Activated naive CD4-positive, alpha-beta T cell treated with anti-CD3 and anti-CD28 coated beads for 36 hours (primary cell): ENCODE measurements at regions not wholly inside any gene's neighbourhood (a gene's known extent, or its start where the extent isn't known, plus 50 kb on each side); places are given as distances from the start of the nearest gene placed in this dataset.

ENCODE experiments used
- CTCF ChIA-PET: fragments of 350-600 bp; sonication (Branson Sonifier 250); formaldehyde crosslinking; loops from one replicate; lab custom pipeline; 2021; ENCODE audit warnings: antibody characterized with exemption; lab: Charles Lee
- DNase-seq: peaks from one replicate; pipeline ENCODE4 v3.0.0-alpha.2; 2020
- H3K27ac Mint-ChIP-seq: one replicate; pipeline ENCODE4 v1.8.0; 2021; ENCODE audit warnings: mild to moderate bottlenecking, mixed read lengths
- H3K27me3 Mint-ChIP-seq: one replicate; pipeline ENCODE4 v1.8.0; 2021; ENCODE audit warnings: low read depth, mixed read lengths
- H3K36me3 Mint-ChIP-seq: one replicate; pipeline ENCODE4 v1.8.0; 2021; ENCODE audit warnings: low read depth, mixed read lengths
- H3K4me1 Mint-ChIP-seq: one replicate; pipeline ENCODE4 v1.8.0; 2021; ENCODE audit warnings: low read depth, mixed read lengths
- H3K4me3 Mint-ChIP-seq: one replicate; pipeline ENCODE4 v1.8.0; 2021; ENCODE audit warnings: mild to moderate bottlenecking, moderate library complexity, mixed read lengths
- H3K9me3 Mint-ChIP-seq: one replicate; pipeline ENCODE4 v1.8.0; 2021; ENCODE audit warnings: mixed read lengths
- intact Hi-C: fragments of 100-400 bp; cut with micrococcal nuclease; formaldehyde crosslinking; loops from one replicate; pipeline ENCODE4 v1.15.1; 2023

DNA sequence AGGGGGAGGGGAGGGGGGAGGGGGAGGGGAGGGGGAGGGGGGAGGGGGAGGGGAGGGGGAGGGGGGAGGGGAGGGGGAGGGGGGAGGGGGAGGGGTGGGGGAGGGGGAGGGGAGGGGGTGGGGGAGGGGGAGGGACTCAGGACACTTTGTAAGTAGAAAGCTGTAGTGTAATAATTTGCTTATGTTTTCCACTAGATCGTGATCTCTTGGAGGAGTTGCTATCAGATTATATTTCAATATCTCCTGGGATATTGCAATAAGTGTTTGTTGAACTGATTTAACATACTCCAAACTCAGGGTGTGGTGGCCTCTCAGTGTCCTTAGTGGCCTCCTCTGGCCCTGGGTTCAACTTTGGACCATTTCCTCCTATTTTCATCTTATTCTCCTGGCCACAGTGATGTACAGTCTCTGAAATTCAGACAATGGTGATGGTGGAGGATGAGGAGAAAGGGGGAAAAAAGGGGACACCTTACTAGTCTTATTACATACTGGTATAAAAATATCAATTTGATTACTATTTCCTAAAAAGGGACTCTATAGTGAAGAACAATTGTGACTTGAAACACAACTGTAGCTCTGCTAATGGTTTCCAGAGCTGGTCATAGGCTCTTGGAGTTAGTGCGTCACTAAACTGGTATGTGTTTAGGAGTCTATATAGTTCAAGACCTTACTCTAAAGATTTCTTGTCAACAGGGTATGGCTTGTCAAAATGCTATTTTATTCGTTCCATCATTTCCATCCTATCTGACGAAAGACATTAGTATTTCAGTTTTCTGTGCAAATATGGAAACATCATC is 89.6 kb downstream of the DDX1 start:
- no peak overlapping the region for H3K4me3 Mint-ChIP-seq
- no peaks in the 10 kb centered on the region for H3K4me1 Mint-ChIP-seq
- CTCF ChIA-PET, result interaction anchor here (0.5 kb wide), 1 partner anchor 127 kb away, joined by 3 read pairs; no protein-coding TSS in a partner anchor
- DNase-seq, result no peak
- intact Hi-C loops, result no loop called here
- H3K27ac Mint-ChIP-seq, result no peak overlapping the region
- H3K27me3 Mint-ChIP-seq, result no peaks in the 10 kb centered on the region
- no peaks in the 10 kb centered on the region for H3K36me3 Mint-ChIP-seq
- H3K9me3 Mint-ChIP-seq, result peaks cover 3% of the 10 kb centered on the region

GRCh38 chr2:15682354-15682753 is 90.7 kb downstream of the DDX1 start:
- intact Hi-C loops, result no loop called here
- H3K4me1 Mint-ChIP-seq, result no peaks in the 10 kb centered on the region

DNA sequence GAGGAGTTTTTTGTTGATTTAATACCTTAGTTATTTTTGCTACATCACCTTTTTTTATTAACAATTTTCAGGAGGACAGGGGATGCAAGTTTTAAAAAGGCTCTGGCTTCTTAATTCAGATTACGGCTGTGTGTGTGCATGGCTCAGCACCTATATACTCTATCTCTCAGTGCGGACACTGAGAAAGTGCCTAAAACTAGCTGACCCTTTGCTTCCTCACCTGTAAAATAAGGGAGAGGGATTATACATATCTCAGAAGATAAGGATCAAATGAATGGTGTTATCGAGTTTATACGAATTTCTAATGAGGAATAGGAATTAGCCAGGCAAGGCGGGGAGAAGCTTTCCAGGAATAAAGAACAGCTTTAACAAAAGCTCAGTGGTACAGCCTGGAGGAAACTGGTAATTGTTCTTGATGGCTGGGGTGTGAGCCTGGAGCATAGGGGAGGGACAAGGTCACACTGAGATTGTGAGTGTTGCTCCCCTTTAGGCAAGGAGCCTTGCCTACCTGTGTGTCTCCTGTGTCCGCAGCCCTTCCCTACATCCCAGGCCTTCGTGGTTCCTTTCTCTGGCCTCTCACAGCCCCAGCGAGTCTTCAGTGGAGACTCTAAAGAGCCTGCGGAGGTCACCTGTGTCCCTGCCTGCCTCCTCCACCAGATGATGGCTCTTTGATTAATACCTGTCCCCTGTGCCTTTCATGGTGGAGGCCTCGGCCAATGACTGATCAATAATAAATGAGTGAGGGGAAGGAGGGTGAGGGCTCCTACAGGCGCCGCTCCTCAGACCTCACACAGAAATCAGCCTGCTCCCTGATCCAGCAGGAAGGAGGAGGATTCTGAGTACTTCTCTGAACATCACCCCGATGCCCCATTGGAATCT is 92.7 kb downstream of the DDX1 start:
- Mint-ChIP-seq H3K4me3 (no peak overlapping the region), H3K27me3 (peaks cover 7% of the 10 kb centered on the region), H3K9me3 (peaks cover 3% of the 10 kb centered on the region), H3K27ac (no peak overlapping the region), H3K4me1 (no peaks in the 10 kb centered on the region), H3K36me3 (no peaks in the 10 kb centered on the region)
- DNase-seq, result no peak
- CTCF ChIA-PET, result no interaction called here
- intact Hi-C loops, result no loop called here

More at GRCh38 chr2:15682354-15682753, 90.7 kb downstream of the DDX1 start:
- no peak overlapping the region for H3K4me3 Mint-ChIP-seq
- CTCF ChIA-PET, result no interaction called here
- H3K36me3 Mint-ChIP-seq, result no peaks in the 10 kb centered on the region
- H3K27me3 Mint-ChIP-seq, result peaks cover under 1% of the 10 kb centered on the region
- no peak overlapping the region for H3K27ac Mint-ChIP-seq
- DNase-seq, result no peak
- H3K9me3 Mint-ChIP-seq, result peaks cover 3% of the 10 kb centered on the region

DNA sequence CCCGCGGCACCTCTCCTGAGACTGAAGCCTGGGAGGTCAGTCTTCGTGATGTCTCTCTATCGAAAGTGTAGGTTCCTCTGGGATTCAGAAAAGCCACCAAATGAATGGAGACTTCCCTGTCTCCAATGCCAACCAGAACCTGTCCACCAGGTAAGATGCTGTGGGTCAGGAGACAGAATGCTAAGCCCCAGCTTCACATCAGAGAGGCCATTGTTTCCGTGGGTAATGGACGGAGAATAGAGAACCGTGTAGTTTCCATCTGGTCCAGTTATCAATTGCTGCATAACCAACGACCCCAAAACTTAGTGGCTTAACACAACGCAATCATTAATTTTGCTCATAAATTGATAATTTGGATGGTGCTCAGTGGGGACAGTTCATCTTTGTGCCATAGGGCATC is 93.5 kb downstream of the DDX1 start:
- intact Hi-C loops, result no loop called here
- Mint-ChIP-seq H3K9me3 (no peaks in the 10 kb centered on the region), H3K36me3 (no peaks in the 10 kb centered on the region), H3K27ac (no peak overlapping the region), H3K27me3 (peaks cover 11% of the 10 kb centered on the region), H3K4me1 (no peaks in the 10 kb centered on the region), H3K4me3 (no peak overlapping the region)
- CTCF ChIA-PET, result no interaction called here
- no peak for DNase-seq

GRCh38 chr2:15686643-15687042 is 95.0 kb downstream of the DDX1 start:
- H3K4me3 Mint-ChIP-seq, result no peak overlapping the region
- no peaks in the 10 kb centered on the region for H3K36me3 Mint-ChIP-seq
- H3K4me1 Mint-ChIP-seq, result no peaks in the 10 kb centered on the region
- intact Hi-C loops, result no loop called here
- H3K27ac Mint-ChIP-seq, result no peak overlapping the region
- H3K27me3 Mint-ChIP-seq, result peaks cover 11% of the 10 kb centered on the region
- no peak for DNase-seq
- H3K9me3 Mint-ChIP-seq, result no peaks in the 10 kb centered on the region
- CTCF ChIA-PET, result no interaction called here

DNA sequence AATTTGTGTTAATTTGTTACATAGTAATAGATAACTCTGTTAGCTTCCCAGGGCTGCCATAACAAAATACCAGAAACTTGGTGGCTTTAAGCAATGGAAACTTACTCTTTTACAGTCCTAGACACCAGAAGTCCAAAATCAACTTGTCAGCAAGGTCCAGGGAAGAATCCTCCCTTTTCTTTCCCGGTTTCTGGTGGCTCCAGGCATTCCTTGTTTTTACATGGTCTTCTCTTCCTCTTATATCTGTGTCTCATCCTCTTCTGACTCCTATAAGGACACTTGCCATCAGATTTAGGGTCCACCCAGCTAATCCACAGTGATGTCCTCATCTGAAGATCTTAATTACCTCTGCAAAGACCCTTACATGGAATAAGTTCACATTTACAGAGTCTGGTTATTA is 95.6 kb downstream of the DDX1 start:
- CTCF ChIA-PET, result no interaction called here
- no peaks in the 10 kb centered on the region for H3K36me3 Mint-ChIP-seq
- no peak for DNase-seq
- H3K27me3 Mint-ChIP-seq, result peaks cover 11% of the 10 kb centered on the region
- no peak overlapping the region for H3K4me3 Mint-ChIP-seq
- intact Hi-C loops, result no loop called here
- no peaks in the 10 kb centered on the region for H3K4me1 Mint-ChIP-seq
- H3K9me3 Mint-ChIP-seq, result no peaks in the 10 kb centered on the region
- H3K27ac Mint-ChIP-seq, result no peak overlapping the region

DNA sequence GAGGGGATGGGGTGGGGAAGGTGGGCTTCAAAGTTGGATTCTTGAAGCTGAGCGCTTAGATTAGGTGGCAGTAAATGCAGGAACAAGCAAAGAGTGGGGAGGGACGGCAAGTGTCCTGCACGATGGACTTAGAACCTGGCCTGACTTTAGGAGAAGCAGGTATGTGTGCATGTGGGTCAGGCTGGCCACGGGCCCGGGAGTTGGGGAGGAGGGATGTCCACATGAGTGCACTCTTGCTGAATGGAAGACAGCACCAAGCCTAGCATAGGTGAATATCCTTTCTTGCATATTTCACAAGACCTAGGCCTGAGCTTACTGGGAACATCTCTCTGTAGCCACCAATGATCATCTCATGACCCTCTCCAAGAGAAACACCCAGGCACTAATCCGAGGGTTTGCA is 96.1 kb downstream of the DDX1 start:
- Mint-ChIP-seq H3K4me3 (no peak overlapping the region), H3K36me3 (no peaks in the 10 kb centered on the region), H3K27me3 (peaks cover 11% of the 10 kb centered on the region), H3K27ac (no peak overlapping the region), H3K9me3 (no peaks in the 10 kb centered on the region), H3K4me1 (no peaks in the 10 kb centered on the region)
- CTCF ChIA-PET, result interaction anchor here (0.8 kb wide), 1 partner anchor 838 kb away, joined by 3 read pairs; no protein-coding TSS in a partner anchor
- intact Hi-C loops, result no loop called here
- no peak for DNase-seq

DNA sequence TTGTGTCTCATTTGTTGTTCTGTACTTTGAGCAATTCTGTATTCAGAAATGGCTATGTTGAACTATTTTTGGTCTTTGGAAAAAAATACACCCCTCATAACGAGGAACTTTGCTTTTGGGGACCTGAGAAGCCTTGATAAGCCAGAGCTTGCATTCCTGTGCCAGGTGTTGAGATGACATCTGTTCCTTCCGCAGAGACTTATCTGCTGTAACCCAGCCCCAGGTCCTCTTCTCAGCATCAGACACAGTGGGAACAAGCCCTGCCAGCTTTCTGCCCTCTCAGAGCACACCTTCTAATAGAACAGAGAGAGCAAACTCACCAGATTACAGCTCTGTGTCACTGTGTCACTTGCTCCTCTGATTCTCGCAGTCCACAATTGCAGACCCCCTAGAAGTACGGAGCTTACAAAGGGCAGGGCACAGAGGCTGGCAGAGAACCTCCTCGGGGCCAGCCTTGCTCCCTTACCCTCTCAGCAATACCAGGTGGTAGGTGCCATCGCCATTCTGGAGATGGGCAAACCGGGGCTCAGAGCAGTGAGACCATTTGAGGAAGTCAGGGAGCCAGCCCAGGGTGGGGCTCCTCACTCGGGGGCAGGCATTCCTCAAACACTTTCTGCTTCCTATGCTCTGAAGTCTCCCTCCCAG is 97.4 kb downstream of the DDX1 start:
- Mint-ChIP-seq H3K27ac (no peak overlapping the region), H3K27me3 (peaks cover 11% of the 10 kb centered on the region), H3K36me3 (no peaks in the 10 kb centered on the region), H3K4me3 (no peak overlapping the region), H3K4me1 (no peaks in the 10 kb centered on the region), H3K9me3 (no peaks in the 10 kb centered on the region)
- CTCF ChIA-PET, result no interaction called here
- intact Hi-C loops, result no loop called here
- no peak for DNase-seq

- CTCF ChIA-PET, result no interaction called here
- Mint-ChIP-seq H3K4me1 (no peaks in the 10 kb centered on the region), H3K9me3 (no peaks in the 10 kb centered on the region), H3K36me3 (no peaks in the 10 kb centered on the region), H3K27me3 (peaks cover 11% of the 10 kb centered on the region), H3K27ac (no peak overlapping the region), H3K4me3 (no peak overlapping the region)
- intact Hi-C loops, result no loop called here
- no peak for DNase-seq
Measured at GRCh38 chr2:15689654-15690053, 98.0 kb downstream of the DDX1 start.

DNA sequence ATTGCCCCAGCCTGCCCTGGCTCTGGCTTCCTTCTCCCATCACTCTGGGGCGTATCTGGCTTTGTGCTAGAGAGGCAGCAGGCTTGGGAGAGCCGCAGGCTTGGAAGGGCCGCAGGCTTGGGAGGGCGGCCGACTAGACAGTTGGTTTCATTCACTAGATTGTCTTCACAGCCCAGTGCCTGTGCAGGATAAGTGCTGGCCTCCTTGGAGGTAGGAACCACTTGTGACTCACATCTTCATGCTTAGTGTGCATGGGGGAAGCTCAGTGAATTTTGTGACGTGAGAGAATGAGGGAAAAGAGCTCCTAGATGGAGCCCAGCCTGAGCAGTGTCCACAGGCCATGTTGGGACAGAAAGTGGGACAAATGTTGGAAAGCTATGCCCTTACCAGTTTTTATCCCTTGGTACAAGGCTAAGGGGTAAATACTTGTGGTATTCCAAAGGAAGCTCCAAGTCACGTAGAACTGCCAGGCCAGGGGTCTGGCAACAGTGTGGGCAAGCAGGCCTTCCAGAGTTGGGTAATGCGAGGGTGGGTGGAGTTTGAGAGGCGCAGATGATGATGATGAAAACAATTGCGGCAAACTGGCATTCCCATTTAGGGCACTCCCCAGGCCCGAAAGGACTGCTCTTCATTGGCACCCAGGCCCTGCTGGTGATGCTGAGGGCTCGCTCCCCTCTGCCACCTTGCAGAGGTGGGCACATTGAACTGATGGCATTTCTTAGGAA is 100.1 kb downstream of the DDX1 start:
- H3K9me3 Mint-ChIP-seq, result no peaks in the 10 kb centered on the region
- no peak overlapping the region for H3K4me3 Mint-ChIP-seq
- intact Hi-C loops, result no loop called here
- DNase-seq, result no peak
- peaks cover 11% of the 10 kb centered on the region for H3K27me3 Mint-ChIP-seq
- CTCF ChIA-PET, result interaction anchor here (0.6 kb wide), 1 partner anchor 196 kb away, joined by 3 read pairs; no protein-coding TSS in a partner anchor
- H3K27ac Mint-ChIP-seq, result no peak overlapping the region
- no peaks in the 10 kb centered on the region for H3K36me3 Mint-ChIP-seq
- H3K4me1 Mint-ChIP-seq, result no peaks in the 10 kb centered on the region

- no peaks in the 10 kb centered on the region for H3K36me3 Mint-ChIP-seq
- H3K27me3 Mint-ChIP-seq, result peaks cover 7% of the 10 kb centered on the region
- CTCF ChIA-PET, result interaction anchor here (0.6 kb wide), 1 partner anchor 195 kb away, joined by 3 read pairs; no protein-coding TSS in a partner anchor
- H3K4me3 Mint-ChIP-seq, result no peak overlapping the region
- no peak overlapping the region for H3K27ac Mint-ChIP-seq
- no peaks in the 10 kb centered on the region for H3K4me1 Mint-ChIP-seq
- intact Hi-C loops, result no loop called here
- H3K9me3 Mint-ChIP-seq, result no peaks in the 10 kb centered on the region
- no peak for DNase-seq
Measured at GRCh38 chr2:15692551-15693377, 101.1 kb downstream of the DDX1 start.
